ENCODE measurements at regions not wholly inside any gene's neighbourhood (a gene's known extent, or its start where the extent isn't known, plus 50 kb on each side); places are given as distances from the start of the nearest gene placed in this dataset.

DNA sequence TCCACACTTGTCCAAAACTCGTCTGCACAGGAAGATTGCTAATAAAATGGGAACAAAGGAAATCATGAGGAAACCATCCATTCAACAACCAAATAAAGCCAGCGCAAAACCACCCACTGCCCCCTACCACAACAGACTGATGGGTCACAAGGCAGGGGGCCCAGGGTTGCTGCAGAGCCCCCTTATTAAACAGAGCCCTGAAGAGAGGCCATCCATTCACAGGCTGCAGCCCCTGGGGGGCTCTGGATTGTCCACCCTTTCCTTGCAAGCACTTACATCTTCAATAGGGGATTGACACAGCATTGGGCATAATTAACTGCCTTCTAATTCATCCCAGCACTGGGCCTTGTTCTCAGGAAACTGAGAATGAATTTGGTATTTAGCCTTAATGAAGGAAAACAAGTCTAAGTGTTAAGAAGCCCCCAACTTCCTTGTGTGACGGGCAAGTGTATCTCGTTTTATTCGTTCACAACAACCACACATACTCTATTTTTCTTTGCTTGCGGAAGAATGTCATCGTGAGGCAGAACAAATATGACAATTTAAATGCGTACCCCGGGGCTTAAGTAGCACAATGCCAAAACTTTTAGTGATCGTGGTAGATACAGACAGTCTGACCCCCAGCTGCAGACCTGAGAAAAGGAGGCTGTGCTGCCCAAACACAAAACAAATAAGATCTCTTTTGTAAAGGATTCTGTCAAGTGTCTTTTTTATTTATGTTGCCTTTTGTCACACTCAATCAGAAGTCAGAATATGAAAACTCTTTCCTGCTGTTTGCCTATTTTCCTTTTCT, 144.0 kb downstream of the SEMA6D start:
- TF ChIP-seq, protein P1, sequence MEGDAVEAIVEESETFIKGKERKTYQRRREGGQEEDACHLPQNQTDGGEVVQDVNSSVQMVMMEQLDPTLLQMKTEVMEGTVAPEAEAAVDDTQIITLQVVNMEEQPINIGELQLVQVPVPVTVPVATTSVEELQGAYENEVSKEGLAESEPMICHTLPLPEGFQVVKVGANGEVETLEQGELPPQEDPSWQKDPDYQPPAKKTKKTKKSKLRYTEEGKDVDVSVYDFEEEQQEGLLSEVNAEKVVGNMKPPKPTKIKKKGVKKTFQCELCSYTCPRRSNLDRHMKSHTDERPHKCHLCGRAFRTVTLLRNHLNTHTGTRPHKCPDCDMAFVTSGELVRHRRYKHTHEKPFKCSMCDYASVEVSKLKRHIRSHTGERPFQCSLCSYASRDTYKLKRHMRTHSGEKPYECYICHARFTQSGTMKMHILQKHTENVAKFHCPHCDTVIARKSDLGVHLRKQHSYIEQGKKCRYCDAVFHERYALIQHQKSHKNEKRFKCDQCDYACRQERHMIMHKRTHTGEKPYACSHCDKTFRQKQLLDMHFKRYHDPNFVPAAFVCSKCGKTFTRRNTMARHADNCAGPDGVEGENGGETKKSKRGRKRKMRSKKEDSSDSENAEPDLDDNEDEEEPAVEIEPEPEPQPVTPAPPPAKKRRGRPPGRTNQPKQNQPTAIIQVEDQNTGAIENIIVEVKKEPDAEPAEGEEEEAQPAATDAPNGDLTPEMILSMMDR (IDR thresholded peaks at IDR 0.05), result no peak
- TF ChIP-seq POLR2A (IDR thresholded peaks at IDR 0.05), result no peak
